H9 (cell line): ENCODE measurements at regions not wholly inside any gene's neighbourhood (a gene's known extent, or its start where the extent isn't known, plus 50 kb on each side); places are given as distances from the start of the nearest gene placed in this dataset.

Experiments
- DNase-seq: peaks from one replicate; pipeline ENCODE4 v3.0.0-alpha.2; 2017
- H2AFZ ChIP-seq: one replicate; pipeline ENCODE4 v1.6.1; 2013; ENCODE audit warnings: mild to moderate bottlenecking, low read length, control low read depth, moderate library complexity
- H2AK5ac ChIP-seq: 2 replicates; pipeline ENCODE4 v1.6.1; 2013; ENCODE audit warnings: low read length, control low read depth, mixed read lengths; ENCODE audit not compliant: insufficient read length
- H2BK120ac ChIP-seq: one replicate; pipeline ENCODE4 v1.6.1; 2013; ENCODE audit warnings: low read depth, mild to moderate bottlenecking, low read length, control low read depth, inconsistent platforms; ENCODE audit not compliant: poor library complexity, severe bottlenecking
- H2BK12ac ChIP-seq: 2 replicates; pipeline ENCODE4 v1.6.1; 2013; ENCODE audit warnings: low read length, control low read depth, mixed read lengths, low read depth; ENCODE audit not compliant: insufficient read length
- H2BK15ac ChIP-seq: 2 replicates; pipeline ENCODE4 v1.6.1; 2013; ENCODE audit warnings: low read depth, low read length, control low read depth
- H2BK20ac ChIP-seq: one replicate; pipeline ENCODE4 v1.6.1; 2013; ENCODE audit warnings: low read depth, mild to moderate bottlenecking, low read length, control low read depth, inconsistent platforms; ENCODE audit not compliant: poor library complexity, severe bottlenecking
- H2BK5ac ChIP-seq: 2 replicates; pipeline ENCODE4 v1.6.1; 2013; ENCODE audit warnings: low read length, control low read depth, mixed read lengths; ENCODE audit not compliant: insufficient read length
- H3K14ac ChIP-seq: 2 replicates; pipeline ENCODE4 v1.6.1; 2013; ENCODE audit warnings: low read length, control low read depth; ENCODE audit not compliant: insufficient read depth
- H3K18ac ChIP-seq: 2 replicates; pipeline ENCODE4 v1.6.1; 2013; ENCODE audit warnings: low read depth, mild to moderate bottlenecking, mixed read lengths, low read length, control low read depth; ENCODE audit not compliant: insufficient read length
- H3K23ac ChIP-seq: 2 replicates; pipeline ENCODE4 v1.6.1; 2013; ENCODE audit warnings: low read length, control low read depth, mixed read lengths, low read depth; ENCODE audit not compliant: insufficient read length
- H3K23me2 ChIP-seq: 2 replicates; pipeline ENCODE4 v1.6.1; 2013; ENCODE audit warnings: low read depth, mild to moderate bottlenecking, mixed read lengths, low read length, control low read depth; ENCODE audit not compliant: insufficient read length, poor library complexity, severe bottlenecking
- H3K27ac ChIP-seq: 2 replicates; pipeline ENCODE4 v1.5.1; 2013; ENCODE audit warnings: low read length, control low read depth, mixed read lengths, low read depth; ENCODE audit not compliant: insufficient read length
- H3K27me3 ChIP-seq: 2 replicates; pipeline ENCODE4 v1.6.1; 2013; ENCODE audit warnings: low read length, control low read depth, inconsistent platforms; ENCODE audit not compliant: insufficient read depth
- H3K4ac ChIP-seq: 2 replicates; pipeline ENCODE4 v1.6.1; 2013; ENCODE audit warnings: low read depth, mild to moderate bottlenecking, control low read depth, inconsistent platforms, low read length, moderate library complexity
- H3K4me1 ChIP-seq: 2 replicates; pipeline ENCODE4 v1.6.1; 2013; ENCODE audit warnings: low read length, control low read depth, inconsistent platforms; ENCODE audit not compliant: insufficient read depth
- H3K4me2 ChIP-seq: 2 replicates; pipeline ENCODE4 v1.6.1; 2013; ENCODE audit warnings: low read length, control low read depth, mixed read lengths; ENCODE audit not compliant: insufficient read length, insufficient read depth
- H3K56ac ChIP-seq: 2 replicates; pipeline ENCODE4 v1.6.1; 2013; ENCODE audit warnings: low read depth, mild to moderate bottlenecking, mixed read lengths, low read length, control low read depth; ENCODE audit not compliant: insufficient read length
- H3K79me1 ChIP-seq: 2 replicates; pipeline ENCODE4 v1.6.1; 2013; ENCODE audit warnings: low read depth, mild to moderate bottlenecking, moderate library complexity, low read length, control low read depth, inconsistent platforms; ENCODE audit not compliant: insufficient read depth, poor library complexity, severe bottlenecking
- H3K79me2 ChIP-seq: 2 replicates; pipeline ENCODE4 v1.6.1; 2013; ENCODE audit warnings: low read length, control low read depth, inconsistent platforms; ENCODE audit not compliant: insufficient read depth
- H3K9ac ChIP-seq: 2 replicates; pipeline ENCODE4 v1.6.1; 2013; ENCODE audit warnings: low read length, control low read depth, mixed read lengths; ENCODE audit not compliant: insufficient read length; ENCODE audit errors: extremely low read depth
- H3K9me3 ChIP-seq: one replicate; pipeline ENCODE4 v1.6.1; 2013; ENCODE audit warnings: low read depth, low read length, inconsistent platforms; ENCODE audit not compliant: control insufficient read depth
- H3T11ph ChIP-seq: one replicate; pipeline ENCODE4 v1.6.1; 2013; ENCODE audit warnings: mild to moderate bottlenecking, low read length, control low read depth, inconsistent platforms
- H4K20me1 ChIP-seq: one replicate; pipeline ENCODE4 v1.6.1; 2013; ENCODE audit not compliant: control insufficient read depth, insufficient read length, insufficient read depth
- H4K5ac ChIP-seq: 2 replicates; pipeline ENCODE4 v1.6.1; 2013; ENCODE audit warnings: low read depth, mild to moderate bottlenecking, mixed read lengths, low read length, control low read depth; ENCODE audit not compliant: insufficient read length
- H4K8ac ChIP-seq: replicated peaks from 2 replicates; pipeline ENCODE4 v1.6.1; 2013; ENCODE audit warnings: low read length, control low read depth, mixed read lengths, low read depth; ENCODE audit not compliant: insufficient read length
- H4K91ac ChIP-seq: 2 replicates; pipeline ENCODE4 v1.6.1; 2013; ENCODE audit warnings: low read depth, mild to moderate bottlenecking, moderate library complexity, mixed read lengths, low read length, control low read depth; ENCODE audit not compliant: insufficient read length
- H3K27ac Mint-ChIP-seq, 3 experiments: 2 replicates in 2 of 3; 3 replicates in 1 of 3; pipeline ENCODE4 v1.8.0; 2020 to 2021; ENCODE audit warnings: mixed read lengths in 3 of 3, mild to moderate bottlenecking in 1 of 3, moderate library complexity in 1 of 3
- H3K27me3 Mint-ChIP-seq: 2 replicates; pipeline ENCODE4 v1.8.0; 2021; ENCODE audit warnings: low read depth, mild to moderate bottlenecking, moderate library complexity, mixed read lengths
- H3K36me3 Mint-ChIP-seq, 3 experiments: 2 replicates in 2 of 3; 3 replicates in 1 of 3; pipeline ENCODE4 v1.8.0; 2020 to 2021; ENCODE audit warnings: low read depth in 3 of 3, mixed read lengths in 3 of 3; ENCODE audit not compliant: insufficient read depth in 1 of 3
- H3K4me1 Mint-ChIP-seq, 2 experiments: 2 replicates each; pipeline ENCODE4 v1.8.0; 2020; ENCODE audit warnings: mixed read lengths in 2 of 2
- H3K4me3 Mint-ChIP-seq, 2 experiments: 2 replicates in 1 of 2; 3 replicates in 1 of 2; pipeline ENCODE4 v1.8.0; 2020 to 2021; ENCODE audit warnings: mild to moderate bottlenecking in 2 of 2, mixed read lengths in 2 of 2, moderate library complexity in 1 of 2
- H3K9me3 Mint-ChIP-seq, 2 experiments: 2 replicates in 1 of 2; 3 replicates in 1 of 2; pipeline ENCODE4 v1.8.0; 2020; ENCODE audit warnings: mild to moderate bottlenecking in 2 of 2, mixed read lengths in 2 of 2, moderate library complexity in 1 of 2
- CTCF ChIP-seq: fragments of 200-600 bp; sonication (generic); conservative IDR thresholded peaks from 3 replicates; pipeline ENCODE4 v1.8.0; 2021; ENCODE audit warnings: antibody characterized with exemption, mild to moderate bottlenecking
- WGBS: extraction: QIAGEN DNeasy Blood & Tissue Kit; methylation state at CpG from one replicate; pipeline ENCODE4 v1.1.7; 2013; ENCODE audit warnings: missing lambda C conversion rate, low lambda C conversion rate, mixed read lengths; ENCODE audit not compliant: insufficient read length; ENCODE audit errors: extremely low coverage; 5-methylcytosine and 5-hydroxymethylcytosine counted together

GRCh38 chr5:98243972-98244371, 529.5 kb upstream of the RGMB start:
- H3K23ac ChIP-seq: no peak overlapping the region
- H3K9me3 Mint-ChIP-seq: peaks cover 2 to 3% of the 10 kb centered on the region in 2 experiments; a peak in 4 of 5 replicates
- no peak overlapping the region for H2BK12ac ChIP-seq
- no peak overlapping the region for H2BK15ac ChIP-seq
- no peak for DNase-seq
- no peak for TF ChIP-seq CTCF
- peaks cover 0 to 2% (median 0%) of the 10 kb centered on the region in 3 experiments; a peak in 2 of 7 replicates for H3K36me3 Mint-ChIP-seq
- H3K4me1 ChIP-seq: no peaks in the 10 kb centered on the region
- H3T11ph ChIP-seq: no peak overlapping the region
- no peak overlapping the region for H3K9ac ChIP-seq
- no peaks in the 10 kb centered on the region for H3K9me3 ChIP-seq
- no peak overlapping the region for H4K5ac ChIP-seq
- no peaks in the 10 kb centered on the region for H3K79me1 ChIP-seq
- H3K27me3 ChIP-seq: no peaks in the 10 kb centered on the region
- H2AFZ ChIP-seq: no peak overlapping the region
- H3K79me2 ChIP-seq: no peaks in the 10 kb centered on the region
- no peak overlapping the region for H2BK20ac ChIP-seq
- H3K18ac ChIP-seq: no peak overlapping the region
- WGBS: no CpG with 5 or more reads among the region's 1 CpG
- no peaks in the 10 kb centered on the region for H3K23me2 ChIP-seq
- H3K27ac Mint-ChIP-seq: no peak overlapping the region
- H3K4ac ChIP-seq: no peak overlapping the region
- H4K8ac ChIP-seq: no peak overlapping the region
- H3K4me2 ChIP-seq: no peak overlapping the region
- H3K27ac ChIP-seq: no peak overlapping the region
- H4K91ac ChIP-seq: no peak overlapping the region
- H2AK5ac ChIP-seq: no peak overlapping the region
- H2BK120ac ChIP-seq: no peak overlapping the region
- no peak overlapping the region for H3K14ac ChIP-seq
- H3K4me3 Mint-ChIP-seq: no peak overlapping the region
- H3K27me3 Mint-ChIP-seq: no peaks in the 10 kb centered on the region
- no peak overlapping the region for H3K56ac ChIP-seq
- no peak overlapping the region for H2BK5ac ChIP-seq
- H3K4me1 Mint-ChIP-seq: no peaks in the 10 kb centered on the region
- H4K20me1 ChIP-seq: no peaks in the 10 kb centered on the region
